Ovary (tissue), 3 donors: ENCODE measurements at regions not wholly inside any gene's neighbourhood (a gene's known extent, or its start where the extent isn't known, plus 50 kb on each side); places are given as distances from the start of the nearest gene placed in this dataset.

Source experiments
- POLR2A ChIP-seq: fragments of 450-650 bp; IDR thresholded peaks from one replicate; pipeline ENCODE4 v1.6.1; 2017; ENCODE audit warnings: antibody characterized with exemption, mild to moderate bottlenecking, moderate library complexity
- TF ChIP-seq, protein P1 (sequence below), 3 donors: fragments of 450-650 bp in 2 of 3; fragments of 200-600 bp in 1 of 3; IDR thresholded peaks; one replicate each; pipeline versions ENCODE4 v1.5.1 to v1.8.0; 2016 to 2022; ENCODE audit warnings: antibody characterized with exemption in 3 of 3, mild to moderate bottlenecking in 1 of 3
- donor health status: DM: no; HTN: no; CAD: no.

DNA sequence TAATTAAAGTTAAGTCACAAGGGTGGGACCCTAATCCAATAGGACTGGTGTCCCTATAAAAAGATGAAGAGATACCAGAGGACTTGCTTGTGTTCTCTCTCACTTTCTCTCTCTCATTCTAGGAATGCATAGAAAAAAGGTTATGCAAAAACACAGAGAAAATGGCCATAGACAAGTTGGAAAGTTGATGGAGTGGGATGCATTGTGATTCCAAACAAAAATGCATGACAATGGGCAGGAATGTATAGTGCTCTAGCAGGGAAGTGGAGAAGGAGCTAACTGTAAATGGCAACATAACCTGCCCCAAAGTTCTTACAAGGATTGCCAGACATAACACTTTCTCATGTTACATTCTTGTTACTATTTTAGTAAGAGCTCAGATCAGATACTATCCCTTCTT, 301.6 kb upstream of the LRATD1 start:
- TF ChIP-seq, protein P1, sequence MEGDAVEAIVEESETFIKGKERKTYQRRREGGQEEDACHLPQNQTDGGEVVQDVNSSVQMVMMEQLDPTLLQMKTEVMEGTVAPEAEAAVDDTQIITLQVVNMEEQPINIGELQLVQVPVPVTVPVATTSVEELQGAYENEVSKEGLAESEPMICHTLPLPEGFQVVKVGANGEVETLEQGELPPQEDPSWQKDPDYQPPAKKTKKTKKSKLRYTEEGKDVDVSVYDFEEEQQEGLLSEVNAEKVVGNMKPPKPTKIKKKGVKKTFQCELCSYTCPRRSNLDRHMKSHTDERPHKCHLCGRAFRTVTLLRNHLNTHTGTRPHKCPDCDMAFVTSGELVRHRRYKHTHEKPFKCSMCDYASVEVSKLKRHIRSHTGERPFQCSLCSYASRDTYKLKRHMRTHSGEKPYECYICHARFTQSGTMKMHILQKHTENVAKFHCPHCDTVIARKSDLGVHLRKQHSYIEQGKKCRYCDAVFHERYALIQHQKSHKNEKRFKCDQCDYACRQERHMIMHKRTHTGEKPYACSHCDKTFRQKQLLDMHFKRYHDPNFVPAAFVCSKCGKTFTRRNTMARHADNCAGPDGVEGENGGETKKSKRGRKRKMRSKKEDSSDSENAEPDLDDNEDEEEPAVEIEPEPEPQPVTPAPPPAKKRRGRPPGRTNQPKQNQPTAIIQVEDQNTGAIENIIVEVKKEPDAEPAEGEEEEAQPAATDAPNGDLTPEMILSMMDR (IDR thresholded peaks at IDR 0.05), result no peak
- TF ChIP-seq POLR2A, result no peak
